OCI-LY1 (cell line): ENCODE measurements at regions not wholly inside any gene's neighbourhood (a gene's known extent, or its start where the extent isn't known, plus 50 kb on each side); places are given as distances from the start of the nearest gene placed in this dataset.

Experiments
- H2AFZ ChIP-seq: fragments of 200-600 bp; sonication (generic), shearing (Covaris generic); 2 replicates; pipeline ENCODE4 v1.6.0; 2014; ENCODE audit warnings: antibody characterized with exemption, mild to moderate bottlenecking, low read length
- H3F3A ChIP-seq: fragments of 200-600 bp; sonication (generic), shearing (Covaris generic); 2 replicates; pipeline ENCODE4 v1.6.0; 2014; ENCODE audit warnings: mild to moderate bottlenecking, antibody characterized with exemption, low read length, moderate library complexity; ENCODE audit not compliant: insufficient read depth
- H3K27ac ChIP-seq: fragments of 200-600 bp; sonication (generic); 2 replicates; pipeline ENCODE4 v1.5.1; 2014; ENCODE audit warnings: low read length, mixed run types, mild to moderate bottlenecking, low read depth; ENCODE audit not compliant: poor library complexity, severe bottlenecking
- H3K27me3 ChIP-seq: fragments of 200-600 bp; sonication (generic); 2 replicates; pipeline ENCODE4 v1.6.0; 2014; ENCODE audit warnings: antibody characterized with exemption, mild to moderate bottlenecking, low read length, moderate library complexity; ENCODE audit not compliant: insufficient read depth
- H3K36me3 ChIP-seq: fragments of 200-600 bp; sonication (generic); 2 replicates; pipeline ENCODE4 v1.6.1; 2014; ENCODE audit warnings: mild to moderate bottlenecking, antibody characterized with exemption, low read length, moderate library complexity, mixed read lengths; ENCODE audit not compliant: insufficient read depth
- H3K4me1 ChIP-seq: fragments of 200-600 bp; sonication (generic); 2 replicates; pipeline ENCODE4 v1.5.1; 2014; ENCODE audit warnings: mild to moderate bottlenecking, low read length, moderate library complexity; ENCODE audit not compliant: insufficient read depth, severe bottlenecking
- H3K4me2 ChIP-seq: fragments of 200-600 bp; sonication (generic), shearing (Covaris generic); 2 replicates; pipeline ENCODE4 v1.6.1; 2014; ENCODE audit warnings: low read length
- H3K4me3 ChIP-seq: fragments of 200-600 bp; sonication (generic); 2 replicates; pipeline ENCODE4 v1.5.1; 2014; ENCODE audit warnings: low read length, low read depth, mild to moderate bottlenecking, mixed read lengths; ENCODE audit not compliant: poor library complexity, severe bottlenecking
- H3K79me2 ChIP-seq: fragments of 200-600 bp; shearing (Covaris generic); 2 replicates; pipeline ENCODE4 v1.6.1; 2016; ENCODE audit warnings: mixed run types, low read length, mixed read lengths; ENCODE audit not compliant: insufficient read depth
- H3K9ac ChIP-seq: fragments of 200-600 bp; sonication (generic), shearing (Covaris generic); 2 replicates; pipeline ENCODE4 v1.6.1; 2014; ENCODE audit warnings: mild to moderate bottlenecking, low read length, mixed read lengths
- H3K9me2 ChIP-seq: fragments of 200-600 bp; sonication (generic), shearing (Covaris generic); 2 replicates; pipeline ENCODE4 v1.6.1; 2014; ENCODE audit warnings: low read depth, mild to moderate bottlenecking, low read length, mixed read lengths
- H3K9me3 ChIP-seq: fragments of 200-600 bp; shearing (Covaris generic); 2 replicates; pipeline ENCODE4 v1.6.1; 2014; ENCODE audit warnings: low read length, mixed read lengths
- H4K20me1 ChIP-seq: fragments of 200-600 bp; sonication (generic), shearing (Covaris generic); 2 replicates; pipeline ENCODE4 v1.6.0; 2016; ENCODE audit warnings: mild to moderate bottlenecking, low read length; ENCODE audit not compliant: insufficient read depth
- CTCF ChIP-seq: fragments of 200-600 bp; sonication (generic), shearing (Covaris generic); IDR thresholded peaks from 2 replicates; pipeline ENCODE4 v1.5.1; 2017; ENCODE audit warnings: mild to moderate bottlenecking, antibody characterized with exemption, low read length, moderate library complexity, mixed read lengths
- EZH2 ChIP-seq: fragments of 200-600 bp; sonication (generic), shearing (Covaris generic); IDR thresholded peaks from 2 replicates; pipeline ENCODE4 v1.8.0; 2017; ENCODE audit warnings: borderline replicate concordance, mixed run types, mild to moderate bottlenecking, antibody characterized with exemption, low read length, moderate library complexity, mixed read lengths

GRCh38 chr5:126267438-126267837 lies 155.8 kb upstream of the GRAMD2B start:
- H3K9me3 ChIP-seq: no peaks in the 10 kb centered on the region
- no peak overlapping the region for H3K27ac ChIP-seq
- no peaks in the 10 kb centered on the region for H3K9me2 ChIP-seq
- H3K4me3 ChIP-seq: no peak overlapping the region
- H2AFZ ChIP-seq: no peak overlapping the region
- no peaks in the 10 kb centered on the region for H3K4me1 ChIP-seq
- H3K27me3 ChIP-seq: no peaks in the 10 kb centered on the region
- no peaks in the 10 kb centered on the region for H3K36me3 ChIP-seq
- no peaks in the 10 kb centered on the region for H3F3A ChIP-seq
- H3K9ac ChIP-seq: no peak overlapping the region
- H4K20me1 ChIP-seq: no peaks in the 10 kb centered on the region
- no peak for TF ChIP-seq EZH2
- TF ChIP-seq CTCF: no peak
- H3K4me2 ChIP-seq: no peak overlapping the region
- H3K79me2 ChIP-seq: no peaks in the 10 kb centered on the region

- no peak overlapping the region for H3K4me2 ChIP-seq
Observed at GRCh38 chr5:126268697-126269315, 154.4 kb upstream of the GRAMD2B start.

GRCh38 chr5:126269511-126269910 lies 153.7 kb upstream of the GRAMD2B start:
- no peaks in the 10 kb centered on the region for H3K4me1 ChIP-seq
- no peaks in the 10 kb centered on the region for H3F3A ChIP-seq
- no peaks in the 10 kb centered on the region for H4K20me1 ChIP-seq
- no peaks in the 10 kb centered on the region for H3K9me3 ChIP-seq
- no peaks in the 10 kb centered on the region for H3K9me2 ChIP-seq
- no peaks in the 10 kb centered on the region for H3K36me3 ChIP-seq
- H3K4me3 ChIP-seq: no peak overlapping the region
- H3K27me3 ChIP-seq: no peaks in the 10 kb centered on the region
- H3K9ac ChIP-seq: no peak overlapping the region
- TF ChIP-seq CTCF: no peak
- TF ChIP-seq EZH2: no peak
- H2AFZ ChIP-seq: no peak overlapping the region
- no peak overlapping the region for H3K27ac ChIP-seq
- H3K79me2 ChIP-seq: no peaks in the 10 kb centered on the region
- no peak overlapping the region for H3K4me2 ChIP-seq

More at GRCh38 chr5:126268697-126269315, 154.4 kb upstream of the GRAMD2B start:
- no peaks in the 10 kb centered on the region for H3K79me2 ChIP-seq
- no peak overlapping the region for H3K4me3 ChIP-seq
- H3K4me1 ChIP-seq: no peaks in the 10 kb centered on the region
- H3K9me3 ChIP-seq: no peaks in the 10 kb centered on the region
- no peak for TF ChIP-seq CTCF
- no peak for TF ChIP-seq EZH2
- no peaks in the 10 kb centered on the region for H3K36me3 ChIP-seq
- no peaks in the 10 kb centered on the region for H4K20me1 ChIP-seq
- no peak overlapping the region for H3K27ac ChIP-seq
- H3K27me3 ChIP-seq: no peaks in the 10 kb centered on the region
- no peaks in the 10 kb centered on the region for H3F3A ChIP-seq
- no peaks in the 10 kb centered on the region for H3K9me2 ChIP-seq
- H3K9ac ChIP-seq: no peak overlapping the region
- H2AFZ ChIP-seq: no peak overlapping the region
